Neural cell (in vitro differentiated cells): ENCODE measurements at regions not wholly inside any gene's neighbourhood (a gene's known extent, or its start where the extent isn't known, plus 50 kb on each side); places are given as distances from the start of the nearest gene placed in this dataset.

Experiments
- H2AFZ ChIP-seq: fragments of 200-600, 300-800 bp; sonication (generic), shearing (Covaris generic); 2 replicates; pipeline ENCODE4 v1.6.0; 2014; ENCODE audit warnings: low read depth, mild to moderate bottlenecking, antibody characterized with exemption, low read length, moderate library complexity
- H3F3A ChIP-seq: fragments of 200-600 bp; shearing (Covaris generic); 2 replicates; pipeline ENCODE4 v1.6.1; 2016; ENCODE audit warnings: mild to moderate bottlenecking, moderate library complexity, mixed read lengths, antibody characterized with exemption, low read length; ENCODE audit not compliant: insufficient read depth, poor library complexity, severe bottlenecking
- H3K27ac ChIP-seq: fragments of 200-600, 300-800 bp; sonication (generic), shearing (Covaris generic); 2 replicates; pipeline ENCODE4 v1.5.1; 2014; ENCODE audit warnings: mild to moderate bottlenecking, low read length, moderate library complexity
- H3K27me3 ChIP-seq: fragments of 300-800, 200-600 bp; sonication (generic), shearing (Covaris generic); 2 replicates; pipeline ENCODE4 v1.6.0; 2014; ENCODE audit warnings: mild to moderate bottlenecking, low read depth, low read length, moderate library complexity; ENCODE audit not compliant: insufficient read depth
- H3K36me3 ChIP-seq: fragments of 300-800, 200-600 bp; sonication (generic), shearing (Covaris generic); 2 replicates; pipeline ENCODE4 v1.5.1; 2014; ENCODE audit warnings: mild to moderate bottlenecking, antibody characterized with exemption, low read length, moderate library complexity; ENCODE audit not compliant: insufficient read depth
- H3K4me2 ChIP-seq: fragments of 300-800, 200-600 bp; sonication (generic), shearing (Covaris generic); 2 replicates; pipeline ENCODE4 v1.6.0; 2014; ENCODE audit warnings: mild to moderate bottlenecking, low read length
- H3K4me3 ChIP-seq: fragments of 300-800, 200-600 bp; sonication (generic), shearing (Covaris generic); 2 replicates; pipeline ENCODE4 v1.5.1; 2014; ENCODE audit warnings: mild to moderate bottlenecking, low read length, moderate library complexity
- H3K79me2 ChIP-seq: fragments of 200-600 bp; shearing (Covaris generic); replicated peaks from 2 replicates; pipeline ENCODE4 v1.6.0; 2014; ENCODE audit warnings: mild to moderate bottlenecking, low read length, moderate library complexity; ENCODE audit not compliant: insufficient read depth
- H3K9ac ChIP-seq: fragments of 300-800, 200-600 bp; sonication (generic), shearing (Covaris generic); 2 replicates; pipeline ENCODE4 v1.6.1; 2016; ENCODE audit warnings: mild to moderate bottlenecking, low read length, mixed read lengths
- H3K9me2 ChIP-seq: fragments of 200-600 bp; shearing (Covaris generic); 2 replicates; pipeline ENCODE4 v1.6.1; 2016; ENCODE audit warnings: mild to moderate bottlenecking, low read length, mixed read lengths; ENCODE audit not compliant: insufficient read depth
- H3K9me3 ChIP-seq: fragments of 200-600, 300-800 bp; sonication (generic), shearing (Covaris generic); 2 replicates; pipeline ENCODE4 v1.6.1; 2016; ENCODE audit warnings: mild to moderate bottlenecking, mixed run types, low read length, moderate library complexity, mixed read lengths
- H4K20me1 ChIP-seq: fragments of 200-600 bp; shearing (Covaris generic); 2 replicates; pipeline ENCODE4 v1.6.1; 2016; ENCODE audit warnings: mild to moderate bottlenecking, mixed run types; ENCODE audit not compliant: insufficient read depth
- CTCF ChIP-seq: fragments of 450-650 bp; IDR thresholded peaks from 2 replicates; pipeline ENCODE4 v1.5.1; 2014; ENCODE audit warnings: antibody characterized with exemption, mild to moderate bottlenecking, moderate library complexity; ENCODE audit not compliant: poor library complexity, severe bottlenecking
- EP300 ChIP-seq: fragments of 450-650 bp; conservative IDR thresholded peaks from 2 replicates; pipeline ENCODE4 v1.6.1; 2014; ENCODE audit warnings: antibody characterized with exemption, mild to moderate bottlenecking, moderate library complexity; ENCODE audit not compliant: poor library complexity, severe bottlenecking
- EZH2 ChIP-seq: fragments of 200-600, 300-800 bp; shearing (Covaris generic), sonication (generic); IDR thresholded peaks from 2 replicates; pipeline ENCODE4 v1.6.1; 2014; ENCODE audit warnings: antibody characterized with exemption, low read length, borderline replicate concordance, mild to moderate bottlenecking; ENCODE audit not compliant: insufficient read depth, poor library complexity, severe bottlenecking
- MXI1 ChIP-seq: fragments of 450-650 bp; conservative IDR thresholded peaks from 2 replicates; pipeline ENCODE4 v1.6.1; 2014; ENCODE audit warnings: antibody characterized with exemption, mild to moderate bottlenecking; ENCODE audit not compliant: poor library complexity, severe bottlenecking
- POLR2AphosphoS5 ChIP-seq: IDR thresholded peaks from 2 replicates; pipeline ENCODE4 v1.6.1; 2012
- RAD21 ChIP-seq: fragments of 450-650 bp; conservative IDR thresholded peaks from 2 replicates; pipeline ENCODE4 v1.6.1; 2014; ENCODE audit warnings: antibody characterized with exemption, mild to moderate bottlenecking, moderate library complexity
- REST ChIP-seq: IDR thresholded peaks from 2 replicates; pipeline ENCODE4 v1.6.1; 2012; ENCODE audit warnings: borderline replicate concordance
- SMC3 ChIP-seq: fragments of 450-650 bp; conservative IDR thresholded peaks from 2 replicates; pipeline ENCODE4 v1.6.1; 2014; ENCODE audit warnings: antibody characterized with exemption, mild to moderate bottlenecking, moderate library complexity; ENCODE audit not compliant: poor library complexity
- TAF1 ChIP-seq: IDR thresholded peaks from 2 replicates; pipeline ENCODE4 v1.6.1; 2012; ENCODE audit warnings: low read depth

- no peak overlapping the region for H3K9ac ChIP-seq
- H3K4me2 ChIP-seq: no peak overlapping the region
- TF ChIP-seq REST: no peak
- TF ChIP-seq EP300: no peak
- H4K20me1 ChIP-seq: no peaks in the 10 kb centered on the region
- no peaks in the 10 kb centered on the region for H3K9me2 ChIP-seq
- H3K79me2 ChIP-seq: no peaks in the 10 kb centered on the region
- no peaks in the 10 kb centered on the region for H3K36me3 ChIP-seq
- H3K4me3 ChIP-seq: no peak overlapping the region
- H3F3A ChIP-seq: no peaks in the 10 kb centered on the region
- H2AFZ ChIP-seq: no peak overlapping the region
- no peaks in the 10 kb centered on the region for H3K27me3 ChIP-seq
- no peaks in the 10 kb centered on the region for H3K9me3 ChIP-seq
- no peak overlapping the region for H3K27ac ChIP-seq
Measured at GRCh38 chr7:18096087-18096486, 68.4 kb upstream of the PRPS1L1 start.

GRCh38 chr7:18102576-18102975, 74.9 kb upstream of the PRPS1L1 start:
- no peaks in the 10 kb centered on the region for H4K20me1 ChIP-seq
- no peak overlapping the region for H2AFZ ChIP-seq
- no peaks in the 10 kb centered on the region for H3K36me3 ChIP-seq
- H3K79me2 ChIP-seq: no peaks in the 10 kb centered on the region
- no peak overlapping the region for H3K4me3 ChIP-seq
- H3F3A ChIP-seq: no peaks in the 10 kb centered on the region
- H3K9me3 ChIP-seq: no peaks in the 10 kb centered on the region
- TF ChIP-seq RAD21: no peak
- TF ChIP-seq EP300: no peak
- no peak for TF ChIP-seq REST
- TF ChIP-seq POLR2AphosphoS5: no peak
- TF ChIP-seq EZH2: no peak
- no peak for TF ChIP-seq CTCF
- no peak for TF ChIP-seq MXI1
- TF ChIP-seq SMC3: no peak
- TF ChIP-seq TAF1: no peak
- no peaks in the 10 kb centered on the region for H3K27me3 ChIP-seq
- no peaks in the 10 kb centered on the region for H3K9me2 ChIP-seq
- H3K27ac ChIP-seq: no peak overlapping the region
- no peak overlapping the region for H3K4me2 ChIP-seq
- H3K9ac ChIP-seq: no peak overlapping the region
